ENCODE measurements at regions not wholly inside any gene's neighbourhood (a gene's known extent, or its start where the extent isn't known, plus 50 kb on each side); places are given as distances from the start of the nearest gene placed in this dataset.
A peak's percentile ranks its signal among the peaks of the same experiment; 100 is the strongest.

DNA sequence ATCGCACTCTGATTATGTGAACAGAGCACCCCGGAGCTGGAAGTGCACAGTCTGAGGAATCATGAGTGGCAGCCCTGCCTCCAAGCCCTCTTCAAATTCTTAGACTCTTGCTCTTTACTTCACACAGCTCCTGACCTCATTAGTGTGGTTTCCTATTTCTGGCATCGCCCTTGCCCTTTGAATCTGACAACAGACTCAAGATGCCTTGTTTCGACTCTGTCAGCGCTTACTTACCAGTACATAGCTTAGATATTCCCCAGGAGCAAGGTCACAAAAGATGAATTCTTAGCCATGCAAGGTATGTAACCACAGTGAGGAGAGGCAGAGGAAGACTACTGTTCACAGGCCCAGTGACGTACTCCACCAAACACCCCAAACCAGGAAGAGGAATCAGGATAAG, 167.2 kb downstream of the KDR start:
- H3K9me3 ChIP-seq (ENCODE audit: low read depth, low read length), result no peaks in the 10 kb centered on the region
- H3K27me3 ChIP-seq (ENCODE audit: insufficient read depth, low read length), result no peaks in the 10 kb centered on the region
- H3K36me3 ChIP-seq (ENCODE audit: insufficient read depth, low read length), result no peaks in the 10 kb centered on the region
- no peak overlapping the region for H3K27ac ChIP-seq (ENCODE audit: low read depth, low read length)
- H3K4me2 ChIP-seq (ENCODE audit: insufficient read depth, low read length), result no peak overlapping the region
- no peak for DNase-seq (ENCODE audit: insufficient read length, low spot score, missing footprints)
- peaks cover 11% of the 10 kb centered on the region for H3K4me1 ChIP-seq (ENCODE audit: insufficient read depth, low read length)
- H3K4me3 ChIP-seq (ENCODE audit: insufficient read depth, low read length), result no peak overlapping the region
- H2AFZ ChIP-seq (ENCODE audit: low read length), result no peak overlapping the region
- H3K79me2 ChIP-seq (ENCODE audit: insufficient read depth, low read length), result no peaks in the 10 kb centered on the region
- no peak for TF ChIP-seq CTCF (IDR thresholded peaks at IDR 0.05; ENCODE audit: extremely low read depth, low read depth, low read length)
- no peaks in the 10 kb centered on the region for H4K20me1 ChIP-seq (ENCODE audit: insufficient read depth, low read length)

GRCh38 chr4:54954656-54955388, 170.6 kb downstream of the KDR start:
- TF ChIP-seq CTCF (IDR thresholded peaks at IDR 0.05; ENCODE audit: extremely low read depth, low read depth, low read length), result no peak
- Histone ChIP-seq H3K9me3 (ENCODE audit: low read depth, low read length) (no peaks in the 10 kb centered on the region), H3K36me3 (ENCODE audit: insufficient read depth, low read length) (no peaks in the 10 kb centered on the region), H3K79me2 (ENCODE audit: insufficient read depth, low read length) (no peaks in the 10 kb centered on the region), H4K20me1 (ENCODE audit: insufficient read depth, low read length) (no peaks in the 10 kb centered on the region), H3K4me2 (ENCODE audit: insufficient read depth, low read length) (no peak overlapping the region), H3K27me3 (ENCODE audit: insufficient read depth, low read length) (no peaks in the 10 kb centered on the region), H2AFZ (ENCODE audit: low read length) (no peak overlapping the region), H3K4me3 (ENCODE audit: insufficient read depth, low read length) (no peak overlapping the region), H3K27ac (ENCODE audit: low read depth, low read length) (no peak overlapping the region), H3K4me1 (ENCODE audit: insufficient read depth, low read length) (peaks cover 7% of the 10 kb centered on the region)
- DNase-seq (ENCODE audit: insufficient read length, low spot score, missing footprints), result peak; percentile 22

DNA sequence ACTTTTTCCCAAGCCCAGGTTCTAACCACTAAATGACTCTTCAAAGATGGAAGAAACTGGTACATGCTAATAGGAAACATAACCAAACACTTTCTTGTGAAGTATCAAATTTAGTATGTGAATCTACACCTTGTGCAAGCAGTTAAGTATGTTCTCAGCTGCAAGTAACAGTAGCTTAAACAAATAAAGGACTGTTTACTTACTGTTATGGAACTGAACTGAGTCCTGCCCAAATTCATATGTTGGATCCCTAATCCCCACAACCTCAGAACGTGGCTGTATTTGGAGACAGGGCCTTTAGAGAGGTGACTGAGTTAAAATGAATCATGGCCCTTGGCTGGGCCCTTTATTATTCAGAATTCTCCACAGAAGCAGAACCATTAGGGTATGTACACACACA, 178.7 kb downstream of the KDR start:
- no peak overlapping the region for H3K4me2 ChIP-seq (ENCODE audit: insufficient read depth, low read length)
- no peak overlapping the region for H3K27ac ChIP-seq (ENCODE audit: low read depth, low read length)
- no peaks in the 10 kb centered on the region for H3K27me3 ChIP-seq (ENCODE audit: insufficient read depth, low read length)
- no peaks in the 10 kb centered on the region for H3K79me2 ChIP-seq (ENCODE audit: insufficient read depth, low read length)
- no peak for DNase-seq (ENCODE audit: insufficient read length, low spot score, missing footprints)
- no peaks in the 10 kb centered on the region for H3K36me3 ChIP-seq (ENCODE audit: insufficient read depth, low read length)
- H4K20me1 ChIP-seq (ENCODE audit: insufficient read depth, low read length), result no peaks in the 10 kb centered on the region
- TF ChIP-seq CTCF (IDR thresholded peaks at IDR 0.05; ENCODE audit: extremely low read depth, low read depth, low read length), result no peak
- H3K4me1 ChIP-seq (ENCODE audit: insufficient read depth, low read length), result no peaks in the 10 kb centered on the region
- H3K4me3 ChIP-seq (ENCODE audit: insufficient read depth, low read length), result no peak overlapping the region
- H3K9me3 ChIP-seq (ENCODE audit: low read depth, low read length), result no peaks in the 10 kb centered on the region
- no peak overlapping the region for H2AFZ ChIP-seq (ENCODE audit: low read length)

DNA sequence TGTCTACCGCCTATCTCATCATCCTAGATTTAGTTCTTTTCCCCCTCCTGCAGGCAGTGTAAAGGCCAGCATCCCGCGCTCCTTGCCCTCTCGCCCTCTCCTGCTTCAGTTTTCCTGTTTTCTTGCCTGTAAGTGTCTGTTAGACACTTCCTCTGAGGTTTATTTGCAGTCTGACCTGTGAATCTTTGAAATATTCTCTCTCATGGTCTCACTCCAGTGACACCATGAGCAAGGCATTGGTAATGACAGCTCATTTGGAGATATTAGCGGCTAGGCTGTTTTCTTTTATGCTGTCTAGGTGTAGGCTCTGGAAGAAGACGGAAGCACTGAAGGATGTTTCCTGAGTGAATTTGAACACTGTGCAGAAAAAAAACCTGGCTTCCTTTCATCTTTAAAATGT, 179.6 kb downstream of the KDR start:
- no peak overlapping the region for H3K27ac ChIP-seq (ENCODE audit: low read depth, low read length)
- no peak for DNase-seq (ENCODE audit: insufficient read length, low spot score, missing footprints)
- no peak for TF ChIP-seq CTCF (IDR thresholded peaks at IDR 0.05; ENCODE audit: extremely low read depth, low read depth, low read length)
- H3K4me2 ChIP-seq (ENCODE audit: insufficient read depth, low read length), result no peak overlapping the region
- no peaks in the 10 kb centered on the region for H3K79me2 ChIP-seq (ENCODE audit: insufficient read depth, low read length)
- no peaks in the 10 kb centered on the region for H3K36me3 ChIP-seq (ENCODE audit: insufficient read depth, low read length)
- no peak overlapping the region for H2AFZ ChIP-seq (ENCODE audit: low read length)
- no peak overlapping the region for H3K4me3 ChIP-seq (ENCODE audit: insufficient read depth, low read length)
- no peaks in the 10 kb centered on the region for H3K4me1 ChIP-seq (ENCODE audit: insufficient read depth, low read length)
- no peaks in the 10 kb centered on the region for H4K20me1 ChIP-seq (ENCODE audit: insufficient read depth, low read length)
- no peaks in the 10 kb centered on the region for H3K27me3 ChIP-seq (ENCODE audit: insufficient read depth, low read length)
- H3K9me3 ChIP-seq (ENCODE audit: low read depth, low read length), result no peaks in the 10 kb centered on the region

Measured in osteoblast (primary cell).